Stimulated activated CD4-positive, alpha-beta T cell treated with anti-CD3 and anti-CD28 coated beads, Interleukin-2, amount 100 ng/mL, for 48 hours (primary cell): ENCODE measurements at regions not wholly inside any gene's neighbourhood (a gene's known extent, or its start where the extent isn't known, plus 50 kb on each side); places are given as distances from the start of the nearest gene placed in this dataset.
"Not testable (repeated sequence)": the region's sequence is repeated elsewhere in the genome, so short reads cannot be mapped to it uniquely, and the experiment has no call there.

Experiments used
- DNase-seq, 2 donors: peaks; one replicate each; pipeline ENCODE4 v3.0.0-alpha.2; 2020

DNA sequence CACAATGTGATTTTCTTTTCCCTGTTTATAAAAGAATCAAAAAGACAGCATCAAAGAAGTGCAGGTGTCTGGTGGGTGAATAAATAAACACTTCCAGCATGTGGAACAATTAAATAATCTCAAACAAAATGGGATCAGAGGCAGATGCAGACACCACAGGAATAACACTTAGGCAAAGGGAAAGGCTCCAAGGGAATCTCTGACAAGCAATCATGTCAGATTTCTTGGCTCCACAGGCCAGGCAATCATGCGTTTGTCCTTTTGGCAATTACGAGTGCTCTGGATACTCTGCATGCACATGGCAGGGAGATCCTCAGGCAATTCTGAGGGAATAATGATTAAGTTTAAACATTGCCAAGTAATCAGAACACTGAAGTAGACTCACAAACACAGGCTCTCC lies 403.5 kb upstream of the LUZP2 start:
- DNase-seq = no peak

DNA sequence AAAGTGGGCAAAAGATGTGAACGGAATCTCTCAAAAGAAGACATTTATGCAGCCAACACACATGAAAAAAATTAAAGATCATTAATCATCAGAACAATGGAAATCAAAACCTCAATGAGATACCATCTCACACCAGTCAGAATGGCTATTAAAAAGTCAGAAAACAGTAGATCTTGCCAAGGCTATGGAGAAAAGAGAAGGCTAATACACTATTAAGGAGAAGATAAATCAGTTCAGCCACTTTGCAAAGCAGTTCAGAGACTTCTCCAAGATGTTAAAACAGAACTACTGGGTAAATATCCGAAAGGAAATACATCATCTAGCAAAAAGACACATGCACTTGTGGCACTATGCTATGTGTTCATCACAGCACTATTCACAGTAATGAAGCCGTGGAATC lies 388.2 kb upstream of the LUZP2 start:
- no peak for DNase-seq

DNA sequence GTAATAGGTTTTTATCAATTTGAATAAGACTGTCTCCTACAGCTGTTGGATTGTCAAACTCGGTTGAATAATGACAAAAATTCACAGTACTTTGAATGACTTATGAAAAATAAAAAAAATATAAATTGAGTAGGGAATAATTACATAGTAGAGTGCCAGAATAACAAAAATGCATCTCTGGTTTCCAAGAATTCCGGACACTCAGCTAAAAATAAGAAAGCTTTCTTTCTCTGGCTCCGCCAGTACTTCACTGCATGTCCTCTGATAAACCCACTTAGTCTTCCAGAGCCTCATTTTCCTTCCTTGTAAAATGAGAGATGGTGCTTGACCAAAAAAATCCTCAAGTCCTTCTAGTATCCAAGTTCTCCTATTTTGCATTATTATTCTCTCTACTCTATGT lies 374.6 kb upstream of the LUZP2 start:
- DNase-seq = no peak

DNA sequence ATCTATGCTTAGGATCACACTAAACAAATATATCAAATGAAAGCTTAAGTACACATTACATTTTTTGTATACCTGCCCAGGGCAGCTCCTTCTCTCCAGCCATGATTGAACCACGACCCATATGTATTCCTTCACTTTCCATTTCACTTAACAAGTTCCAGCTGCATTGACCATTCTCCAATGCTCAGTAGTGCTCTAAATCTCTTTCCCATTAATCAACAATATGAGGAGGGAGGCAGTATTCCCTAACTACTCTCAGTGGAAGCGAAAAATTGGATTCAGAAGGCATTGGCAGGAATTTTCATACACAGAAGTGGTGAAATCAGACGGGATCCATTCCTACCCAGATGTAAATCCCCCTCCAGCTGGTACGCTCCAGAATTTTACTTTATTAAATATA lies 372.0 kb upstream of the LUZP2 start:
- DNase-seq = no peak

DNA sequence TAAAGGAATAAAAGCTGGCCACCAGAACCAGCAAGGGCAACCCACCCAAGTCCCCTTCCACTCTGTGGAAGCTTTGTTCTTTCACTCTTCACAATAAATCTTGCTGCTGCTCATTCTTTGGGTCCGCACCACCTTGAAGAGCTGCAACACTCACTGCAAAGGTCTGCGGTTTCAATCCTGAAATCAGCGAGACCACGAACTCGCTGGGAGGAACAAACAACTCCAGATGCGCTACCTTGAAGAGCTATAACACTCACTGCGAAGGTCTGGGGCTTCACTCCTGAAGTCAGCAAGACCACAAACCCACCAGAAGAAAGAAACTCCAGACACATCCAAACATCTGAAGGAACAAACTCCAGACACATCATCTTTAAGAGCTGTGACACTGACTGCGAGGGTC lies 365.2 kb upstream of the LUZP2 start:
- no peak for DNase-seq

DNA sequence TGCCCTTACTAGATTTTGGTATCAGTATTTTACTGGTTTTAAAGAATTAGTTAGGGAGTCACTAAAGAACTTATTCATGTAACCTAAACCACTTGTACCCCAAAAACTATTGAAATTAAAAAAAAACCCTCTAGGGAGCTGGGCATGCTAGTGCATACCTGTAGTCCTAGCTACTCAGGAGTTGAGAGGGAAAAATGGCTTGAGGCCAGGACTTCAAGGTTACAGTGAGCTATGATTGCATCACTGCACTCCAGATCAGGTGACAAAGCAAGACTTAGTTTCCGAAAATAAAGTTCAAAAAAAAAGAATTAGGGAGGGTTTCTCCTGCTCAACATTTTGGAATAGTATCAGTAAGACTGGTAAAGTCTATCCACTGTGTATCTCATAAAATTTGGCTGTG lies 364.4 kb upstream of the LUZP2 start:
- DNase-seq = no peak

DNA sequence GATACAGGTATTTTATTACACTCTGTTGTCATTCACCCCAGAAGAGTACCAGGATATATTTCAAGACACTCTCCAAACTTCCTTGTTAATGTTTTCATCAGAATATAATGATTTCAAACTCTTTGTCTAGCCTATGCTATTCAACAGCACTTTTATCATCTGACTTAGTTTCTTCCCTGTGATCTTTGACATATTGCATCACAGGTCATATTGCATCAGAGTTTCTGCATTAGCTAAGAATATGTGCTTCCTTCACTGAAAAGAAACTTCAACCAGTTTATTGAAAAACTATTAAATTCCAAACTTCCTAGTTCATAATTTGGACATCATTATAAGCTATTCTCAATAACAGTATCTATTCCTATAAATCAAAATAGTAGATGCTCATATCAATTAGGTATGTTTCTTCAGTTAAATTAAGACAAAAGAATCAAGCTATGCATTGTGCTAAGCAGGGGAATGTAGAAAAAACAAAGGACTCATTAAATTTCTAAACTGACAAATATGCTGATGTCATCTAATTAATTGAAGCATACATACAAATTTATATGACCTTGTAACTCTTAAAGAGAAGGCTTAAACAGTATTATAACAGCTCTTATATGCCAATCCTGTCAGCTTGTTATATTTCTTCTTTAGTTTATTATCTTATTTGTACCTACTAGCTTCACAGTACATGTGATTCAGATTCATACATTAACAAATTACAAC lies 361.8 kb upstream of the LUZP2 start:
- DNase-seq = no peak

DNA sequence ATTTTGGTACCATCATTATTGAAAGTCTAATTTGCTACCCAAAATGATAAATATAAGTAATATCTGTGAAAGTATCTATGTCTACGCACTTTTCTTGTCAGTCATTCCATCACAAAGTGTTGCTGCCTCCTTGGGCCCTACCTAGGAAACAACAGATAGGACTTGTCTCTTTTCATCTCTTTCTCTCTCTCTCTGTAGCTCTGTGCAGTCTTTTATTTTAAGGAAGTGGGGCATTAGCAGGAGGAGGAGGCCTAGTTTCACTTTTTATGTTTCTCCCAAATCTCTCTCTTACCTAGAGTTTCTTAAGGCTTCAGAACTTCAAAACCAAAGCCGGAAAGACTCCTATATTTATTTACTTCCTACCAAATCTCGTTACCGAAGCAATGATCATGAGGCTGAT lies 354.8 kb upstream of the LUZP2 start:
- DNase-seq = no peak

DNA sequence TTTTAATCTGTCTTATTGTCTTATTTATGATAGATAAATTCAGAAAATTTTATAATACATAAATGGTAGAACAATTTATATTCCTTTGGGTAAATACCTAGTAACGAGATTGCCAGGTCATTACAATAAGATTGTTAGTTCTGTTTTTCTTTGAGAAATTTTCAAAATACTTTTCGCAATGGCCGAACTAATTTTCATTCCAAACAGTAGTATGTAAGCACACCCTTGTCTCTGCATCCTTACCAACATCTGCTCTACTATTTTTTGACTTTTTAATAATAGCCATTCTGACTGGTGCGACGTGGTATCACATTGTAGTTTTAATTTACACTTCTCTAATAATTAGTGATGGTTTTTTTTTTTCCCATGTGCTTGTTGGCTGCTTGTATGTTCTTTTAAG lies 351.4 kb upstream of the LUZP2 start:
- DNase-seq = no peak

DNA sequence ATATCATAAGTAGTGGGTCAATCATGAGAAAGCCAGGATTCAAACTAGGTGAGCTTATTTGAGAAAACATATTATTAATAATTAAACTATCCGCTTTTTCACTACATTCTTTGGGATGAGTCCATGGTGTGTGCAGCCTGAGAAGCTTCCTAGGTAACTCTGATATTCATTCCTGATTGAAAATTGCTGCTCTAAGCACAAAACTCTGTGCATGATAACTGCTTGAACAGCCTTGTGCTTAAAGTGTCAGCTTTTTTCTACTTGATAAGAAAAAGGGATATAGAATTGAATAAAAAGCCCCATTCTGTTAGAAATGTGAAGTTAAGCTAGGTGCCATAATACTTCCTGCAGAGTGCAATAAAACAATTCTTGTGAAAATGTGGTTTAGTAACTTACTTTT lies 343.5 kb upstream of the LUZP2 start:
- DNase-seq = no peak

DNA sequence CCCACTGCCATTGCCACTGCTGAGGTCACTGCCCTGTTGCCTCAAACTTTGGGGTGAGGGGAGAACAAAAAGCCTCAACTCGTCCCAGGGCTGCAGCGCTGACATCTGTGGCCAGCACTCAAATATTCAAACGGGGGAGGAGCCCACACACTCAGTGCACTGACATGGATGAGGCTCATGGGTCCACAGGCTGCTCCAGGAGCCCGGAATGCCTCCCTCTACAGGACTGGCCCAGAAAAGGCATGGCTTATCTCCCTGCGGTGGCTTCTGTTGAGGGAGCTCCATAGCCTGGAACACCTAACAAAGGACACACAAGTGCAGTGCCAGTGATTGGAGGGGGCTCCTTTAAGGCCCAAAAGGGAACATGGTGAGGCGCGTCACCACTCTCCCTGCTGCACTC lies 341.1 kb upstream of the LUZP2 start:
- DNase-seq = no peak

DNA sequence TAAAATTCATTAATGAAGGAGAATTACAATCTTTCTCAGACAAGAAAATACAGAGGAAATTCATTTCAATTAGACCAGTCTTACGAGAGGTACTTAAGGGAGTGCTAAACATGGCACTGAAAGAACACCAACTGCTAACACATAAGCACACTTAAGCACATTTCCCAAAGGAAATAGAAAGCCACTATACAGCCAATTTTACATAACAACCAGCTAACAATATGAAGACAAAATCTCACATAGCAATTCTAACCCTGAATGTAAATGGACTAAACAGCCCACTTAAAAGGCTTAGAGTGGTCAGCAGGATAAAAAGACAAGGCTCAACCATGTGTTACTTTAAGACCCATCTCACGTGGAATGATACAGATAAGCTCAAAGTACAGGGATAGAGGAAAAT lies 339.5 kb upstream of the LUZP2 start:
- no peak for DNase-seq

DNA sequence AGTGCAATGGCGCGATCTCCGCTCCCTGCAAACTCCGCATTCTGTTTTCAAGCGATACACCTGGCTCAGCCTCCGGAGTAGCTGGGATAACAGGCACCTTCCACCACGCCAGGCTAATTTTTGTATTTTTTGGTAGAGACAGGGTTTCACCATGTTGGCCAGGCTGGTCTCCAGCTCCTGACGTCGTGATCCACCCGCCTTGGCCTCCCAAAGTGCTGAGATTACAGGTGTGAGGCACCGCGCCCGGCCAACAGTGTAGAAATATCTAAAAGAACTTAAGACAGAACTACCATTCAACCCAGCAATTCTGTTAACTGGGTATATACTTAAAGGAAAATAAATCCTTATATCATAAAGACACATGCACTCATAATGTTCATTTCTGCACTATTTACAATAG lies 335.3 kb upstream of the LUZP2 start:
- no peak for DNase-seq

DNA sequence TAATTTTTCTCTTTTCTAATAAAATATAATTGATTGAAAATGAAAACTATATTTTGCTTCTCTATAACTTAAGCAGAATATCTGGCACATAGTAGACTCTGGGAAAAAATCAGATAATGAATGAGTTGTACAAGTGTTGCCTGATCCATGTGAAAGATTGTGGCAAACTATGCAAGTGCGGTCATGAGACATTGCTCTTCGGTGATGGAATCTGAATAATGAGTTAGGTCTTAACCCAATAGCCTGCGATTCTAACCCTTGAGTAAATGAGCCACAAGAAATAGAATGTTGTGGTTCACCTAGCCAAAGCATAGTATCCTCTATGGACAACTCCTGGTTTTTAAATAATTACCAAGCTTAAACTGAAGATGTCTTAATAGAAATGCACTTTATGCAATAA lies 333.7 kb upstream of the LUZP2 start:
- DNase-seq = no peak

DNA sequence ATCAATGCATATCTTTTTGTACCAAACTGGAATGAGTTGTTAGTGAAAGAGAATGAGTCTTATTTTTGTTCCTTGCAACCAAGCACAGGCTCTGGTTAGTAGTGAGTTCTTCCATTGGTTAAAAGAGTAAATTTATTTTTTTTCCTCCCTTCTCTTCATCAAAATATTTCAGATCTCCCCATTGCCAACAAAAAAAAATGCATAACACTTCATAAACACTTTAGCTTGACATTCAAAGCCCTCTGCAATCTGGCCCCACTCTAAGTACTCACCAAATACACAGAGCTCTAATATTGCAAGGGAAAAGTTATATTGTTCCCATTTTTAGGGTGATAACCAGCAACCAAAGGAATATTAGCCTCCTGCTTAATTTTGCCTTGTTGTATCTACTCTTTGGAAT lies 333.0 kb upstream of the LUZP2 start:
- DNase-seq = no peak

DNA sequence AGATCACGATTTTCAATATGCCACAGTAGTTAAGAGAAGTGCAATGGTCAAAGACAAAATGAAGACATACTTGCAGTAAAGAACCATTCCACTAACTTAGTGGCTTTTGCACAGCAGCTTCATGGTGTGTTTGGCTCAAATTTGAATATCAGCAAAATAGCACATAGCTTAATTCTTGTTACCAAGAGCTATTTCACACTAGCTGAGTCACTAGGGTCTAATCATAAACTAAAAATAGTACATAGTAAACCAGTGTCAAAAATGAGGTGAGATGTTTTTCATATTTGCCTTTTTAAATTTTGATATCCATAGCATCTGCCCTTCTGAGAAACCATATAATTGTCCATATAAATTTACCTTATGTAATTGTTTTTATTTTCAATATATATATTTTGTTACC lies 325.0 kb upstream of the LUZP2 start:
- no peak for DNase-seq

DNA sequence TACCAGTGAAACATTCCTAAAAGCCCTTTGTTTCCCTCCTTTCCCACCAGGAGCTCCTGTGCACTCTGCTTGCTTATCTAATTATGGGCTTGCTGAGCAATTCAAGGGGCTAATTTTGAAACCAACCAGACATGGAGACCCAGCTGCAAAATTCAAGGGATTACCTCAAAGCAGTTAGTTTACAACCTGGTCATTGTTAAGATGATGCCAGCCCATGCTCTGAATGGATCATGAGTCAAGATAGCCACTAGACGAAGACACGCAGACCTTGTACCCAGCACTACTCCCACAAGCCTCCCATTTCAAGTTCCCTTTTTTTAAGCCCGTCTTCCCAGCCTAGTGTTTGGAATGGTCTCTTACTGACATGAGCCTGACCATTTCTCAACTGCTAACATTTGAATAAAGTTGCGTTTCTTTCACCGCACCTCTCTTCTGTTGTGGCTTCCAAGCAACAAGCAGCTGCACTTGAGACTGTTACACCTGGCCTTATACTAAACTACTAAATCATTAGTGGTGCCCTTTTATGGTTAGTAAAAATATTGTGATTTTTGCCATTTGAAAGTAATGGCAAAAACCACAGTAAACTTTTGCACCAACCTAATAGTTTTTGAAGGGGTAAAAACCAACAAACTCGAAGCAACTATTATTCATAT lies 315.3 kb upstream of the LUZP2 start:
- DNase-seq = no peak

DNA sequence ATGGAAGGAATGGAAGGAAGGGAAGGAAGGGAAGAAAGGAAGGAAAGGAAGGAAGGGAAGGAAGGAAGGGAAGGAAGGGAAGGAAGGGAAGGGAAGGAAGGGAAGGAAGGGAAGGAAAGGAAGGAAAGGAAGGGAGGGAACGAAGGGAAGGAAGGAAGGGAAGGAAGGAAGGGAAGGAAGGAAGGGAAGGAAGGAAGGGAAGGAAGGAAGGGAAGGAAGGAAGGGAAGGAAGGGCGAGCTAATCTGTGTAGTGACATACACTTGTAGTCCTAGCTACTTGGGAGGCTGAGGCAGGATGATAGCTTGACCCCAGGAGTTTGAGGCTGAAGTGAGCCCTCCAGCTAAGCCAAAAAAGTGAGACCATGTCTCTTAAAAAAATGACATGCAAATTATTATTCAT lies 311.3 kb upstream of the LUZP2 start:
- DNase-seq = not testable (repeated sequence)

DNA sequence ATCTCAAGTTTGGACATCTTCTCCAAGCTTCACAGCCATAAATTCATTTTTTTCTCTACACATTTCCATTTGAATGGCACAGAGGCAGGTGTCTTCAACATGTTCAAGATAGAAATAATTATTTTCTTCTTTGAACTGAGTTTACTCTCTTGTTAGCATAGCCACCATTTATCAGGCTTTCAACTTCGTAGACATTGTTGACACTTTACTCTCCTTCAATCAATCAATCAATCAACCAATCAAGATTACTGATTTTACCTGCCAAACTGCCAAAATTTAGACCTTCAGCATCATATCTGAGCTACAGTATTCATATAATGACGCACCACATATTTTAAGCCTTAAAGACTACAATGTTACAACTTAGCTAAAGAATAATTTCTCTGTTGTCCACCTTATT lies 300.1 kb upstream of the LUZP2 start:
- no peak for DNase-seq

DNA sequence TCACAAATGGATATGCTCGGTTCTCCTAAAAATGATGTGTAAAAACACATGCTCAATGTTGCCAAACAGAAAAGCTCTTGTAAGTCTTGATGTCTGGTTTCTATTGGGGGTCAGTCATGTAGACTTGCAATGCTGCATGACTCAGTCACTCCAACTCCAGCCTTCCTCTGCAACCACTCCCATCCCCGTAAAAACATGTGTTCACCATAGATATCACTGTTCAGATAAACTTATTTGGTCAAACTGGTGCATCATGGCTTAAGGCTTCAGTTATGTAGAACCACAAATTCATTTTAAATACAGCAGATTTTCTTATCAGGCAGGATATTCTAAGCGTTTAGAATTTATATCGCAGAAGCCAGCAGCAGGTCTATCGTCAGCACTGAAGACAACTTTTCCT lies 298.4 kb upstream of the LUZP2 start:
- no peak for DNase-seq

DNA sequence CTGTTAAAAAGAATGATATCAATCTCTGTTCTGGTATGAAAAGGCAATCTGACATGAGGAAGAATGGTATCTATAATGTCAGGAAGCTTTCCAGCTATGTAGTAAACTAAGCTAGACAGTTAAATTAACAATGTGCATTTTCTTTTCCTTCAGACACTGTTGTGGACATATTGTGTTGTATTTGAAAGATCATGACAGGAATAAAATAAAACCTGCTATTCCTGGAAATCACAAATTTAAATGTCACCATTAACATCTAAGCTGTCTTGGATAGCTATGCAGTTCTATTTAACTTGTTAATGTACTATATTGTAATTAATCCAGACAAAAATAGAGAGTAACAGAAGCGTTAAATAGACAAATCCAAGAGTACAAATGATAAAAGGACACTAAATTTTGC lies 297.4 kb upstream of the LUZP2 start:
- no peak for DNase-seq

DNA sequence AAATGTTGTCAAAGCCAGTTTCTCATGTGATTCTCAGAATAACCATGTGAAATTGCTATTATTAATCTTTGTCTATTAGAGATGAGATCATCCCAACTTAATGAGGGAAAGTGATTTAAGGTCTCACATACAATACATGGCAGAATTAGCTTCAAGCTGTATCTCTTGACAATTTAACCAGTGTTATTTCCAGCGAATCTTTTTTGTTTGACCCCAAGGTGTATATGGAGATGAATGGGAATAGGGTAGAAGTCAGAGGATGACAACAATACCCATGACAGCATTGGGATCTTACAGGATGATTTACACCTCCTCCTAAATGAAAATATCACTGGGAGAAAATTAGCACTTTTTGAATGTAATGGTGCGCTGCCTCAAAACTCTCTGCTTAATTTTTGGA lies 290.8 kb upstream of the LUZP2 start:
- DNase-seq = no peak

DNA sequence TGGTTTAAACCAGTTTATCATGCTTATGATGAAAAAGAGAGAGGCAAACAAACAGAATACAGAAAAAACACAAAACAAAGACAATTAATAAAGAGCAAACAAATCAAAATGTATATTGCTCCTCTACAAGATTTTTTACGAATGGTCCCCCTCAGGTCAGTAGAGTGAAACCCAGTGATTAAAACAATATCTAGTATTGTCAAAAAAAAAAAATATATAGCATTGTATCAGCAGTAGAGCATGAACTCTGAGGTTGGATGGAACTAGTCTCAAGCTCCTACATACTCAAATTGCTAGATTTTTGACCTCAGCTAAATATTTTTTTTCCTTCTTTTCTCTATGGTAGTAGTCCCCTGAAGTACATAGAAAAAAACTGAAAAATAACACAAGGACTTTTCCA lies 290.3 kb upstream of the LUZP2 start:
- DNase-seq = no peak

DNA sequence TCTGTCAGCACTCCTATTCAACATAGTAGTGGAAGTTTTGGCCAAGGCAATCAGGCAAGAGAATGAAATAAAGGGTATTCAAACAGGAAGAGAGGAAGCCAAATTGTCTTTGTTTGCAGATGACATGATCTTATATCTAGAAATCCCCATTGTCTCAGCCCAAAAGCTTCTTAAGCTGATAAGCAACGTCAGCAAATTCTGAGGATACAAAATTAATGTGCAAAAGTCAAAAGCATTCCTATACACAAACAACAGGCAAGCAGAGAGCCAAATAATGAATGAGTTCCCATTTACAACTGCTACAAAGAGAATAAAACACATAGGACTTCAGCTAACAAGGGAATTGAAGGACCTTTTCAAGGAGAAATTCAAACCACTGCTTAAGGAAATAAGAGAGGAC lies 280.4 kb upstream of the LUZP2 start:
- no peak for DNase-seq

DNA sequence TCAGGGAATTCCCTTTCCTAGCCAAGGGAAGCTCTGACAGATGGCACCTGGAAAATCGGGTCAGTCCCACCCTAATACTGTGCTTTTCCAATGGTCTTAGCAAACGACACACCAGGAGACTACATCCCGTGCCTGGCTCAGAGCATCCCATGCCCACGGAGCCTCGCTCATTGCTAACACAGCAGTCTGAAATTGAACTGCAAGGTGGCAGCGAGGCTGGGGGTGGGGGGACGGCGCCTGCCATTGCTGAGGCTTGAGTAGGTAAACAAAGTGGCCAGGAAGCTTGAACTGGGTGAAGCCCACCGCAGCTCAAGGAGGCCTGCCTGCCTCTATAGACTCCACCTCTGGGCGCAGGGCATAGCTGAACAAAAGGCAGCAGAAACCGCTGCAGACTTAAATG lies 279.5 kb upstream of the LUZP2 start:
- not testable (repeated sequence) for DNase-seq
